ENCODE measurements at regions not wholly inside any gene's neighbourhood (a gene's known extent, or its start where the extent isn't known, plus 50 kb on each side); places are given as distances from the start of the nearest gene placed in this dataset.
"Not testable (repeated sequence)": the region's sequence is repeated elsewhere in the genome, so short reads cannot be mapped to it uniquely, and the experiment has no call there.

DNA sequence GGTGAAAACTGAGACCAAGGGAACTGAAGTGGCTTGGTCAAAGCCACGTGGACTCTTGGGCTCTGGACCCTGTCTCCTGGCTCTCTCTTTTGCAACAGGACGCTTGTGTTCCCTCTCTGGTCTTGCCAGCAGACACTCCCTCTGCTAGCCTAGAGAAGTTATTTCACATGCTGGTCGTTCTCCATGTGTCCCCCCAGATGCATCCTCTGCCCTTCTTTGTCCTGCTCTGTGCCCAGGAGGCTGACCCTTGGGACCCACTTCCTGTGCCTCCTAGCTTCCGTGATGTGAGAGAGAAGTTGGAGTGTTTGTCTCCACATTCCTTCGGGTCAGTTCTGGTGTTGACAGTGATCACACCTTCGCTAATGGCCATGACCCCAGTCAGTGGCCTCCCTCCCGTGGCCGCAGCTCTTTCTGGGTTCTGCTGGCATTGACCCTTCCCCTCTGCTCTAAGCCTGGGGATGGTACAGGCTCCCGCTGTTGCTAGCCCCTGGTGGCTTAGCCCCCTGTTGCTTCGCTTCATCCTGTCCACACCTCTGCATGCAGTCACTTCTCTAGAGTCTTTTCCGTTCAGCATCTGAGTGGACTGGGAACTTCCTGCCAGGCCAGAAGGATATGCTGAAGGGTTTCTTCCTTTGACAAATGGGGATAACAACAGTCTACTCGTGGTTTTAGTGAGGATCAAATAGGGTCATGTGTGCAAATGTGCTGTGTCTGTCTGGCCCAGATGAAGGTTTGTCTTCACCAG, 70.1 kb upstream of the BMP2 start:
- H3K79me2 ChIP-seq (ENCODE audit: insufficient read depth, low read length) = no peaks in the 10 kb centered on the region
- H3K27me3 ChIP-seq (ENCODE audit: control insufficient read depth in 2 of 2, insufficient read depth in 2 of 2, low read length in 2 of 2) = peaks cover 0 to 2% of the 10 kb centered on the region in 2 donors
- peaks cover 37 to 38% of the 10 kb centered on the region in 2 donors for H3K4me1 ChIP-seq (ENCODE audit: control insufficient read depth in 1 of 2, insufficient read depth in 2 of 2, low read length in 2 of 2)
- H3K27me3 Mint-ChIP-seq (ENCODE audit: low read depth in 3 of 3) = peaks cover 10 to 22% (median 11%) of the 10 kb centered on the region in 3 donors
- no peak overlapping the region for H3K9ac ChIP-seq (ENCODE audit: insufficient read depth, low read length, poor library complexity, severe bottlenecking)
- intact Hi-C loops (cut with micrococcal nuclease) = no loop called here
- peaks cover 0 to 6% of the 10 kb centered on the region in 2 donors for H3K36me3 Mint-ChIP-seq
- peak overlapping the region in 1 of 7 donors; percentile 71 for H3K27ac Mint-ChIP-seq
- H2AFZ ChIP-seq (ENCODE audit: insufficient read depth, low read depth, low read length, poor library complexity, severe bottlenecking) = no peak overlapping the region
- no peaks in the 10 kb centered on the region for H3K36me3 ChIP-seq (replicated peaks in 1 of 2; ENCODE audit: control insufficient read depth in 1 of 2, insufficient read depth in 2 of 2, low read length in 2 of 2)
- H3K9me3 ChIP-seq (replicated peaks in 1 of 2; ENCODE audit: control insufficient read depth in 1 of 2, insufficient read depth in 1 of 2, low read length in 2 of 2) = no peaks in the 10 kb centered on the region
- H3K9me3 Mint-ChIP-seq = peaks cover 0 to 5% (median 0%) of the 10 kb centered on the region in 7 donors
- no peak overlapping the region for H3K4me3 Mint-ChIP-seq
- H3K4me1 Mint-ChIP-seq = peaks cover 37% of the 10 kb centered on the region
- H3K4me2 ChIP-seq (replicated peaks; ENCODE audit: extremely low read depth, low read length, poor library complexity, severe bottlenecking) = no peak overlapping the region
- H3K4me3 ChIP-seq (replicated peaks in 1 of 3; ENCODE audit: low read depth in 2 of 3, low read length in 3 of 3) = no peak overlapping the region
- no peak overlapping the region for H3K27ac ChIP-seq (ENCODE audit: low read depth in 1 of 2, low read length in 2 of 2)
- no peaks in the 10 kb centered on the region for H4K20me1 ChIP-seq (ENCODE audit: insufficient read depth, low read length)
- WGBS (ENCODE audit: insufficient coverage) = 90% methylated on average over 9 of the region's 12 CpGs
- TF ChIP-seq, protein P1, sequence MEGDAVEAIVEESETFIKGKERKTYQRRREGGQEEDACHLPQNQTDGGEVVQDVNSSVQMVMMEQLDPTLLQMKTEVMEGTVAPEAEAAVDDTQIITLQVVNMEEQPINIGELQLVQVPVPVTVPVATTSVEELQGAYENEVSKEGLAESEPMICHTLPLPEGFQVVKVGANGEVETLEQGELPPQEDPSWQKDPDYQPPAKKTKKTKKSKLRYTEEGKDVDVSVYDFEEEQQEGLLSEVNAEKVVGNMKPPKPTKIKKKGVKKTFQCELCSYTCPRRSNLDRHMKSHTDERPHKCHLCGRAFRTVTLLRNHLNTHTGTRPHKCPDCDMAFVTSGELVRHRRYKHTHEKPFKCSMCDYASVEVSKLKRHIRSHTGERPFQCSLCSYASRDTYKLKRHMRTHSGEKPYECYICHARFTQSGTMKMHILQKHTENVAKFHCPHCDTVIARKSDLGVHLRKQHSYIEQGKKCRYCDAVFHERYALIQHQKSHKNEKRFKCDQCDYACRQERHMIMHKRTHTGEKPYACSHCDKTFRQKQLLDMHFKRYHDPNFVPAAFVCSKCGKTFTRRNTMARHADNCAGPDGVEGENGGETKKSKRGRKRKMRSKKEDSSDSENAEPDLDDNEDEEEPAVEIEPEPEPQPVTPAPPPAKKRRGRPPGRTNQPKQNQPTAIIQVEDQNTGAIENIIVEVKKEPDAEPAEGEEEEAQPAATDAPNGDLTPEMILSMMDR (IDR thresholded peaks at IDR 0.05) = no peak
- DNase-seq = no peak

DNA sequence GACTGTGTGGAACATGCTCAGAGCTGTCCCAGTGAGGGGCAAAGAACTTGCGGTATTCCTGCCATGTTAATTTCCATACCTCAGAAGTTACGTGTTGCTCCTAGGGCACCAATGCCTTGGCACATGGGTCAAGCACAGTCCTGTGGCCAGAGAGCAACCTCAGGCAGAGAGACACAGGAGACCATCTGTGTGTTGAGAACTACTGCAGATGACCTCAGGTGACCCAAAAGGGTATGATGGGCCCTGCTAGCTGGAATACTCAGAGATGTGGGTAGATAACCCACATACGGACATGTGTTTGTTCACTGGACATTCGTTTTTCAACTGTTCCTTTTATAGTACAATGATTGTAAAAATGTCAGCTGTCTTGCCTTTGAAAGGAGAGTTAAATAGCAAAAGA, 71.5 kb upstream of the BMP2 start:
- Histone ChIP-seq H4K20me1 (ENCODE audit: insufficient read depth, low read length) (no peaks in the 10 kb centered on the region), H3K4me3 (replicated peaks in 1 of 3; ENCODE audit: low read depth in 2 of 3, low read length in 3 of 3) (no peak overlapping the region), H3K27me3 (ENCODE audit: control insufficient read depth in 2 of 2, insufficient read depth in 2 of 2, low read length in 2 of 2) (peaks cover 0 to 5% of the 10 kb centered on the region in 2 donors), H3K9me3 (replicated peaks in 1 of 2; ENCODE audit: control insufficient read depth in 1 of 2, insufficient read depth in 1 of 2, low read length in 2 of 2) (no peaks in the 10 kb centered on the region), H3K36me3 (replicated peaks in 1 of 2; ENCODE audit: control insufficient read depth in 1 of 2, insufficient read depth in 2 of 2, low read length in 2 of 2) (no peaks in the 10 kb centered on the region), H3K4me2 (replicated peaks; ENCODE audit: extremely low read depth, low read length, poor library complexity, severe bottlenecking) (no peak overlapping the region), H3K27ac (ENCODE audit: low read depth in 1 of 2, low read length in 2 of 2) (no peak overlapping the region), H2AFZ (ENCODE audit: insufficient read depth, low read depth, low read length, poor library complexity, severe bottlenecking) (no peak overlapping the region), H3K4me1 (ENCODE audit: control insufficient read depth in 1 of 2, insufficient read depth in 2 of 2, low read length in 2 of 2) (peaks cover 24% of the 10 kb centered on the region in 2 donors), H3K79me2 (ENCODE audit: insufficient read depth, low read length) (no peaks in the 10 kb centered on the region), H3K9ac (ENCODE audit: insufficient read depth, low read length, poor library complexity, severe bottlenecking) (no peak overlapping the region)
- TF ChIP-seq, protein P1 (IDR thresholded peaks at IDR 0.05) = no peak
- H3K9me3 Mint-ChIP-seq = peaks cover 0 to 5% (median 0%) of the 10 kb centered on the region in 7 donors
- H3K4me3 Mint-ChIP-seq = no peak overlapping the region
- DNase-seq = no peak
- 100% methylated on average over 2 of the region's 4 CpGs for WGBS (ENCODE audit: insufficient coverage)
- no peak overlapping the region for H3K27ac Mint-ChIP-seq
- H3K27me3 Mint-ChIP-seq (ENCODE audit: low read depth in 3 of 3) = peaks cover 10 to 22% (median 14%) of the 10 kb centered on the region in 3 donors
- peaks cover 26% of the 10 kb centered on the region for H3K4me1 Mint-ChIP-seq
- peaks cover 0 to 2% of the 10 kb centered on the region in 2 donors for H3K36me3 Mint-ChIP-seq
- intact Hi-C loops (cut with micrococcal nuclease) = no loop called here

DNA sequence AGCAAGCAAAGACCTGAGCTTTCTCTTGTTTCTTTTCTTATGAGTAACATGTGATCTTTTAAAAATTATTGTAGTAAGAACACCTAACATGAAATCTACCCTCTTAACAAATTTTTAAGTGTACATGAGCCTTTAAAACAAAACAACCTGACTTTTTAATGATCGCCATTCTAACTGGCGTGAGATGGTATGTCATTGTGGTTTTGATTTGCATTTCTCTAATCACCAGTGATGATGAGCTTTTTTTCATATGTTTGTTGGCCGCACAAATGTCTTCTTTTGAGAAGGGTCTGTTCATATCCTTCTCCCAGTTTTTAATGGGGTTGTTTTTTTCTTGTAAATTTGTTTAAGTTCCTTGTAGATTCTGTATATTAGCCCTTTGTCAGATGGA, 73.7 kb upstream of the BMP2 start:
- intact Hi-C loops (cut with micrococcal nuclease); DNase-seq; H3K9me3 Mint-ChIP-seq; H3K4me1 Mint-ChIP-seq; H3K4me3 ChIP-seq (replicated peaks in 1 of 3; ENCODE audit: low read depth in 2 of 3, low read length in 3 of 3); H3K4me2 ChIP-seq (replicated peaks; ENCODE audit: extremely low read depth, low read length, poor library complexity, severe bottlenecking); H3K79me2 ChIP-seq (ENCODE audit: insufficient read depth, low read length); H3K27ac ChIP-seq (ENCODE audit: low read depth in 1 of 2, low read length in 2 of 2); H2AFZ ChIP-seq (ENCODE audit: insufficient read depth, low read depth, low read length, poor library complexity, severe bottlenecking); H3K9ac ChIP-seq (ENCODE audit: insufficient read depth, low read length, poor library complexity, severe bottlenecking); H3K27ac Mint-ChIP-seq; H3K9me3 ChIP-seq (replicated peaks in 1 of 2; ENCODE audit: control insufficient read depth in 1 of 2, insufficient read depth in 1 of 2, low read length in 2 of 2); H3K4me1 ChIP-seq (ENCODE audit: control insufficient read depth in 1 of 2, insufficient read depth in 2 of 2, low read length in 2 of 2); H3K36me3 Mint-ChIP-seq; H3K27me3 ChIP-seq (ENCODE audit: control insufficient read depth in 2 of 2, insufficient read depth in 2 of 2, low read length in 2 of 2); H3K36me3 ChIP-seq (replicated peaks in 1 of 2; ENCODE audit: control insufficient read depth in 1 of 2, insufficient read depth in 2 of 2, low read length in 2 of 2); H4K20me1 ChIP-seq (ENCODE audit: insufficient read depth, low read length): not testable (repeated sequence)
- no CpG with 5 or more reads among the region's 3 CpGs for WGBS (ENCODE audit: insufficient coverage)
- Mint-ChIP-seq H3K27me3 (ENCODE audit: low read depth in 3 of 3) (peaks cover 12 to 19% (median 14%) of the 10 kb centered on the region in 3 donors), H3K4me3 (peak overlapping the region in 1 of 2 donors; percentile 56)

Measured in CD14-positive monocyte (primary cell).